ENCODE measurements at regions not wholly inside any gene's neighbourhood (a gene's known extent, or its start where the extent isn't known, plus 50 kb on each side); places are given as distances from the start of the nearest gene placed in this dataset.

GRCh38 chr6:50527985-50528384, 185.3 kb upstream of the TFAP2D start:
- TF ChIP-seq, protein P1, sequence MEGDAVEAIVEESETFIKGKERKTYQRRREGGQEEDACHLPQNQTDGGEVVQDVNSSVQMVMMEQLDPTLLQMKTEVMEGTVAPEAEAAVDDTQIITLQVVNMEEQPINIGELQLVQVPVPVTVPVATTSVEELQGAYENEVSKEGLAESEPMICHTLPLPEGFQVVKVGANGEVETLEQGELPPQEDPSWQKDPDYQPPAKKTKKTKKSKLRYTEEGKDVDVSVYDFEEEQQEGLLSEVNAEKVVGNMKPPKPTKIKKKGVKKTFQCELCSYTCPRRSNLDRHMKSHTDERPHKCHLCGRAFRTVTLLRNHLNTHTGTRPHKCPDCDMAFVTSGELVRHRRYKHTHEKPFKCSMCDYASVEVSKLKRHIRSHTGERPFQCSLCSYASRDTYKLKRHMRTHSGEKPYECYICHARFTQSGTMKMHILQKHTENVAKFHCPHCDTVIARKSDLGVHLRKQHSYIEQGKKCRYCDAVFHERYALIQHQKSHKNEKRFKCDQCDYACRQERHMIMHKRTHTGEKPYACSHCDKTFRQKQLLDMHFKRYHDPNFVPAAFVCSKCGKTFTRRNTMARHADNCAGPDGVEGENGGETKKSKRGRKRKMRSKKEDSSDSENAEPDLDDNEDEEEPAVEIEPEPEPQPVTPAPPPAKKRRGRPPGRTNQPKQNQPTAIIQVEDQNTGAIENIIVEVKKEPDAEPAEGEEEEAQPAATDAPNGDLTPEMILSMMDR (IDR thresholded peaks at IDR 0.05) = no peak
- TF ChIP-seq POLR2A (IDR thresholded peaks at IDR 0.05) (no peak), POLR2AphosphoS5 (IDR thresholded peaks at IDR 0.05) (no peak)

All from stomach (tissue), 4 donors.